ENCODE measurements at regions not wholly inside any gene's neighbourhood (a gene's known extent, or its start where the extent isn't known, plus 50 kb on each side); places are given as distances from the start of the nearest gene placed in this dataset.

DNA sequence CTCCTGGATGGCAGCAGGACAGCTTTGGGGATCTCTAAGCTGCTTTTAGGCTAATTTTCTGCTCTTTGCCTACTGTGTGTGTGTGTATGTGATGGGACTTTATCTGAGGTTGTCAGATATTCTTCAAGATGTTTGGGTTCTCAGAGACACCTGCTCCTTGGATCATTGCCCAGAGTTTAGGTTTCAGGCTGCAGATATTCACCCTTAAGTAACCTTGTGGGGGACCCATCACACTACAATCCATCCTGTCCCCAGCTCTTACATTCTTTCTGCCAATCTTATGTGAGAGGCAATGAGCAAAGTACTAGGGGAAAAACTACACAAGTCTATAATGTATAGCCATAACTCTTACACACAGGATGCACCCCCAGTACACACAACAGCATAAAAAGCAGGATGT, 263.0 kb upstream of the ZWINT start:
- Mint-ChIP-seq H3K27ac (no peak overlapping the region), H3K36me3 (no peaks in the 10 kb centered on the region), H3K9me3 (peaks cover 0 to 10% (median 0%) of the 10 kb centered on the region in 9 donors), H3K4me3 (no peak overlapping the region), H3K4me1 (peaks cover 0 to 14% (median 3%) of the 10 kb centered on the region in 4 donors), H3K27me3 (no peaks in the 10 kb centered on the region)
- ATAC-seq (no peak), DNase-seq (no peak)
- POLR2A ChIA-PET: no interaction called here

DNA sequence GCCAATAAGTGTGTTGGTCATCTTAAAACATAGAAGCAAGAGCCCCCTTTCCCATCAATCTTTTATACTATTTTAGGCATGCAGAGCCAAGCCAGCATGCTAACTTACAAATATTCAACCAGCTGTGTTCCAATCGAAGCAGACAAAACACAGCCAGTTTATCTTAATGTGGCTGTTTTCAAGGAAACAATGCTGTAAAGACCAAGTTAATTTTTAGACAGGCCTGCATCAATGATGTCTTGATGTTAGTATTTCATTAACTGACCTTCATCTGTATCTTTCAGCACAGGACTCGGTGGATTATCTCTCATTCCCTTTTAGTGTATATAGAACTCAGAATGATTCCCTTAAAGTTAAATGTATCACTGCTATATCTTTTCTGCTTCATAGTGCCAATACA, 262.0 kb upstream of the ZWINT start:
- DNase-seq (no peak), ATAC-seq (no peak)
- H3K27me3 Mint-ChIP-seq: no peaks in the 10 kb centered on the region
- H3K9me3 Mint-ChIP-seq: peaks cover 0 to 10% (median 0%) of the 10 kb centered on the region in 9 donors
- H3K4me1 Mint-ChIP-seq: peaks cover 0 to 14% (median 3%) of the 10 kb centered on the region in 4 donors
- H3K4me3 Mint-ChIP-seq: peak overlapping the region in 1 of 10 donors; percentile 13
- no peaks in the 10 kb centered on the region for H3K36me3 Mint-ChIP-seq
- no peak overlapping the region for H3K27ac Mint-ChIP-seq
- POLR2A ChIA-PET: no interaction called here

DNA sequence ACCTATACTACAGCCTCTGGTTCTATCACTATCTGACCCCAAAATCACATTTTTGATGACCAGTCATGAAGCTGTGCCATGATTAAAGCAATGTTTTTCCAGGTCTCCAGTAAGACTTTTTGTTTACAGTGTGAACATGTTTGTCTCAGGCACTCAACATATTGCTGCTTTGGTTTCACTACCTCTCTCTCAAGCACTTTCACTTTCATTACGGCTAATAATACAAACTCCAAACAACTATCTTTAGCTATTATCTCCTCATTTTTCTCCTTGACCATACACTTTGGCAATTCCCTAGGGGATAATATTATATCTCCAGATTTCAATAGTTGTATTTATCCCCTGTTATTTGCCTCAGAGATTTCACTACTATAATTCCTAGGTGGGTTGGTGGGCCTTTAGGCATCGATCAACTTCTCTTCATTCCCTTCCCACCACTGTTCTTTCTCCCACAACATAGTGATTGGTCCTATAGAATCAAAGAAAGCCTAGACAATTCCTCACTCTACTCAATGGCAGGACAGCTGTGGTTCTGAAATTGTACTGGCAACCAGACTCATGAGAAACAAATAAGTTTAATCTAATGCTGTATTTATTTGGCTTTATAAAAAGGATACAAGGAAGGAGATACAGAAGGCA, 261.4 kb upstream of the ZWINT start:
- no peaks in the 10 kb centered on the region for H3K27me3 Mint-ChIP-seq
- POLR2A ChIA-PET: no interaction called here
- no peaks in the 10 kb centered on the region for H3K36me3 Mint-ChIP-seq
- DNase-seq (no peak), ATAC-seq (no peak)
- peak overlapping the region in 1 of 10 donors; percentile 59 for H3K27ac Mint-ChIP-seq
- peaks cover 0 to 10% (median 0%) of the 10 kb centered on the region in 9 donors for H3K9me3 Mint-ChIP-seq
- H3K4me3 Mint-ChIP-seq: peak overlapping the region in 8 of 10 donors; percentile 4 to 52 (median 40)
- H3K4me1 Mint-ChIP-seq: peaks cover 0 to 14% (median 3%) of the 10 kb centered on the region in 4 donors

DNA sequence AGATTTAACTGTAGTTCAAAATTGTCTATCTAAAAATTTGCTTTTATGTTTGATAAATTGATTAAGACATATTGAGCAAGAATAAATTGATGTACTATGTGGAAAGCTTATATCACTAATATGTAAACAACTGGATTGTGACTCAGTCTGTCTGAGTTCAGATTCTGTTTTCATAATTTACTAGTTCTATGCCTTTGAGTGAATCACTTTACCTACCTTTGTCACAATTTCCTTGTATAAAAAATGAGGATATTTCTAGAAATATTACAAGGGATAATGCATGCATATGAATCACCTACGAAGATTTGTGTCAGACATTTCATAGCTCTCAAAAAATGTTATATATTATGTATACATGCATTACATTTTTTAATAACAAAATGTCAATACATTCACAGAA, 245.1 kb upstream of the ZWINT start:
- Mint-ChIP-seq H3K4me3 (no peak overlapping the region), H3K9me3 (peaks cover 0 to 7% (median 1%) of the 10 kb centered on the region in 9 donors), H3K36me3 (no peaks in the 10 kb centered on the region), H3K27ac (no peak overlapping the region), H3K27me3 (no peaks in the 10 kb centered on the region), H3K4me1 (no peaks in the 10 kb centered on the region)
- POLR2A ChIA-PET: no interaction called here
- ATAC-seq (no peak), DNase-seq (no peak)

DNA sequence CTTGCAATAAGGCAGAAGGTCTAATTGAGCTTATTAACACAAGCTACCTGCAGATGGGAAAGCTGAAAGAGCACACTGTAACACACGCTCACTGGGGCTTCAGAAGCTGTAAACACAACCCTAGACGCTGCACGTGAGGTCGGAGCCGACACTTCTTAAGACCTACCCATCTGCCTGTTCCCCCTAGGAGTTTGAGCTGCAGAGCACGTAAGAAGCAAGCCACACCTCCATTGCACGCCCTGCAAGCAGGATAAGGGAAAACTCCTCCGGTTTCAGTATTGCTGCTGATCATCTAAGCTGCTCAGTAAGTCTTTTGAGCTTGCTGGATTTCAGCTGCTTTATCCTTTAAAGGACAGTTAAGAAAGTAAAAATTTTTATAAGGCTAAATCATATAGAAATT, 244.0 kb upstream of the ZWINT start:
- no peak overlapping the region for H3K4me3 Mint-ChIP-seq
- H3K27me3 Mint-ChIP-seq: no peaks in the 10 kb centered on the region
- H3K4me1 Mint-ChIP-seq: no peaks in the 10 kb centered on the region
- ATAC-seq (no peak), DNase-seq (no peak)
- POLR2A ChIA-PET: no interaction called here
- no peak overlapping the region for H3K27ac Mint-ChIP-seq
- H3K36me3 Mint-ChIP-seq: no peaks in the 10 kb centered on the region
- peaks cover 0 to 7% (median 1%) of the 10 kb centered on the region in 9 donors for H3K9me3 Mint-ChIP-seq

DNA sequence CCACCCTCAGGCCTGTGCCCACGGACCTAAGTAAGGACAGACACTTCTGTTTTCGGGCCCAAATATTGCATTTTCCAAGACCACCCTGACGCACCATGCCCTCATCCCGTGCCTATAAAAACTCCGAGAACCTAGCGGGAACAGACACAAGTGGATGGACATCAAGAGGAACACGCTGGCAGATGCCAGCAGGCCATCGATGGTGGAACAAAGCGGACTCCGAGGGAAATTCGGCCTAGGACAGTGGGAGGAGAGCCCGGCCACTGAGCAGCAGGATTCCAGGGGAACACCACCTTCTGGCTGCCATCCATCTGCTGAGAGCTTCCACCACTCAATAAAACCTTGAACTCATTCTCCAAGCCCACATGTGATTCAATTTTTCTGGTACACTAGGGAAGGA, 243.6 kb upstream of the ZWINT start:
- H3K36me3 Mint-ChIP-seq: no peaks in the 10 kb centered on the region
- H3K4me3 Mint-ChIP-seq: no peak overlapping the region
- H3K9me3 Mint-ChIP-seq: peaks cover 0 to 7% (median 0%) of the 10 kb centered on the region in 9 donors
- H3K27ac Mint-ChIP-seq: no peak overlapping the region
- no peaks in the 10 kb centered on the region for H3K27me3 Mint-ChIP-seq
- no peaks in the 10 kb centered on the region for H3K4me1 Mint-ChIP-seq
- ATAC-seq: no peak
- POLR2A ChIA-PET: no interaction called here
- no peak for DNase-seq

DNA sequence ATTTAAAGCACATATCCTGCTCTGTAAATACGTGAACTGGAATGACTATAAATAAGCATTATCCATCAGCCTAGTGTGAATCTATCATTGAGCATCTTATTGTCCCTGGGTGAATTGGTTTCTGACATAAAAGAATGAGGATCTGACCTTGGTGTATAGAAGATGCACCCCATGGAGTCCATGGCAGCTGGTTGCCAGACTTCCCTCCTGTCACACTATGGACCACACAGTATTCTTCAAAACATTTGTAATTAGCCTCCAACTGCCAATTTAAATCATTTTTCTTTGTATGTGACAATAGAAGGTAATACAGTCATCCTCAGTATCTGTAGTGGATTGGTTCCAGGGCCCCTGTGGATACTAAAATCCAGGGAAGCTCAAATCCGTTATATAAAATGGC, 238.1 kb upstream of the ZWINT start:
- ATAC-seq: no peak
- POLR2A ChIA-PET: no interaction called here
- Mint-ChIP-seq H3K27me3 (no peaks in the 10 kb centered on the region), H3K27ac (no peak overlapping the region), H3K9me3 (peaks cover 0 to 18% (median 2%) of the 10 kb centered on the region in 9 donors), H3K4me3 (no peak overlapping the region), H3K36me3 (no peaks in the 10 kb centered on the region), H3K4me1 (no peaks in the 10 kb centered on the region)
- DNase-seq: no peak

DNA sequence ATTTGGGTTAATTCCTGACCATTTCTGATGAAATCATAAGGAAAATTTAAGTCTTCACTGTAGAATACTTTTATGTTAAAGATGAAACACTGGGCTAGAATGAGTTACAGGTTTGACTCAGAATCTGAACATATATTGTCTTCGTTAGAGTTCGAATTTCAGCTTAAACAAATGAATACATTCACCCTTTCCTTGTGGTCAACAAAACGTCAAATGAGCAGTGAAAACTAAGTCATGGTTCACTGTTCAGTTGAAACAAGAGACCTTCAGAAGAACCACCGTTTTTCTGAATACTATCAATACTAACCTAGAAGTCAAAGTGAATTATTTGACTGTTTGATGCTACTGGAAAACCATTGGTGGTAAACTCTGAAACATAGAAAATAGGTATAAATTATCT, 235.2 kb upstream of the ZWINT start:
- H3K4me1 Mint-ChIP-seq: no peaks in the 10 kb centered on the region
- no peaks in the 10 kb centered on the region for H3K36me3 Mint-ChIP-seq
- DNase-seq (no peak), ATAC-seq (no peak)
- H3K4me3 Mint-ChIP-seq: no peak overlapping the region
- POLR2A ChIA-PET: no interaction called here
- no peak overlapping the region for H3K27ac Mint-ChIP-seq
- H3K27me3 Mint-ChIP-seq: no peaks in the 10 kb centered on the region
- H3K9me3 Mint-ChIP-seq: peaks cover 0 to 11% (median 2%) of the 10 kb centered on the region in 9 donors

DNA sequence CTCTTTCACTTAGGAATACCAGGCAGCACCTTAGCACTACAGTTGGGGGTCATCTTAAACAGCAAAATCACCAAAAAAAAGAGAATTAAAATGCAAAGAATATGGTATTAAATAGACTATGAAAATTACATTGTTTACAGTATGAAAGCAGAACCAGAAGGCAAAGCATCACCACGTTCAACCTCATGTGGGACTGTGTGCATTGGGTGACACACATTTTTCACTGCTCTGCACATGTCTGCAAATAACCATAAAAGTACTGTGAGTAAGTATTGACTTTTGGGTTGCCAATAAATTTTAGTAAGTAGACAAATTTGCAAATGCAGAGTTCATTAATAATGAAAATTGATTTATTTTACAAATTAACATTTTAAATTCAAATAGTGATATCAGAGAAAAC, 232.1 kb upstream of the ZWINT start:
- POLR2A ChIA-PET: no interaction called here
- H3K36me3 Mint-ChIP-seq: no peaks in the 10 kb centered on the region
- no peaks in the 10 kb centered on the region for H3K4me1 Mint-ChIP-seq
- no peak for DNase-seq
- no peak overlapping the region for H3K27ac Mint-ChIP-seq
- peaks cover 0 to 14% (median 0%) of the 10 kb centered on the region in 9 donors for H3K9me3 Mint-ChIP-seq
- no peak overlapping the region for H3K4me3 Mint-ChIP-seq
- ATAC-seq: no peak
- H3K27me3 Mint-ChIP-seq: no peaks in the 10 kb centered on the region

DNA sequence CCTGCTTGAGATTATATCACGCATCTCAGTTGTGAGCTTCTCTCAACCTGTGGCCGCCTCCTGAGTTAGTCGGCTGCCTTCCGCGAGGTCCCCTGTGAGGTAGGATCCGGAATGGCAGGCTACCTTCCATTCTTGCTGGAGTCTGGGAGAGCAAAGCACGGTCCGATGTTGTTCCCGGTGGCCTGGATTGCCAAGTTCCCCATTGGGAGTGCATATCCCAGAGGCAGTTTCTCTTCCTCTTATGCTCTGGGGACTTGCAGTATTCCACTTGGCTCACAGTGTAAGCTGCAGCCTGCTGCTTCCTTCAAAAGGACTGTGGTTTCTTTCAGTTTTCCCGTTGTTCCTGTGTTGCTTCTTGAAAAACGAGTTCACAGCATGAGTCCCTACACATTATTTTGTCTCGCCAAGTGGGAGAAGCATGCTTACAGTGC, 225.4 kb upstream of the ZWINT start:
- Mint-ChIP-seq H3K27ac (no peak overlapping the region), H3K27me3 (no peaks in the 10 kb centered on the region), H3K4me1 (no peaks in the 10 kb centered on the region), H3K9me3 (peaks cover 0 to 4% (median 0%) of the 10 kb centered on the region in 9 donors), H3K4me3 (no peak overlapping the region), H3K36me3 (no peaks in the 10 kb centered on the region)
- POLR2A ChIA-PET: no interaction called here
- no peak for DNase-seq
- ATAC-seq: no peak

DNA sequence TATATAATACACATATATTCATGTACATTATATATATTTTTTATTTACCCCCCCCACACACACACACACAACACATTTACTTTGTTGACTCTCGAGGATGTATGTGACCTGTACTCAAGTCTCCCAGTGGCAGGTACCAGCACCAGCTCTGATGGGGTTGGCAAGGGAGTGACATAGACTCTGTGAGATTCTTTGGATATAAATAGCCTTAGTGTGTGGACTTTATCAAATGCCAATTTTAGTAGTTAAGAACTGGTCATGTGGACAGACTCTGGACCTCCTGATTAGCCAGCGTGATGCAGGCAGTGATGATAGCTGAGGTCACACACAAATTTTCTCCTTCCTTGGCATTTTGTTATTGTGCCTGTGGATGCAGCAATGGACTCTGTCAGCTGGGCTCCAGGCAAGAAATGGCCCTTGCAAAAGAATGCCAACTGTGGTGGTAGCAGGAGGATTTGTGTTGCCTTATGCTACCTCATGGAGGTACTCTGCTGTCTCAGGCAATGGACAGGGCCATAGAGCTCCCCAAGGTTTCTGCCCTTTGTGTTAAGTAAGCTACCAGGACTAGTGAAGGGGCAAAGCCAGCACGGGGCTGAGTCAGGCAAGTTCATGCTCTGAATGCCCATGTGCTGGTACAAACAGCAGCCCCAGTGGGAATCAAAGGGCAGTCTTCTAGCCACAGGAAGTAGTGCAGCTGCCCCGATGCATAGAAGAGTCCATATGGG, 224.6 kb upstream of the ZWINT start:
- ATAC-seq (no peak), DNase-seq (no peak)
- no peaks in the 10 kb centered on the region for H3K4me1 Mint-ChIP-seq
- POLR2A ChIA-PET: no interaction called here
- no peak overlapping the region for H3K4me3 Mint-ChIP-seq
- H3K27ac Mint-ChIP-seq: no peak overlapping the region
- no peaks in the 10 kb centered on the region for H3K27me3 Mint-ChIP-seq
- peaks cover 0 to 8% (median 0%) of the 10 kb centered on the region in 9 donors for H3K9me3 Mint-ChIP-seq
- H3K36me3 Mint-ChIP-seq: no peaks in the 10 kb centered on the region

DNA sequence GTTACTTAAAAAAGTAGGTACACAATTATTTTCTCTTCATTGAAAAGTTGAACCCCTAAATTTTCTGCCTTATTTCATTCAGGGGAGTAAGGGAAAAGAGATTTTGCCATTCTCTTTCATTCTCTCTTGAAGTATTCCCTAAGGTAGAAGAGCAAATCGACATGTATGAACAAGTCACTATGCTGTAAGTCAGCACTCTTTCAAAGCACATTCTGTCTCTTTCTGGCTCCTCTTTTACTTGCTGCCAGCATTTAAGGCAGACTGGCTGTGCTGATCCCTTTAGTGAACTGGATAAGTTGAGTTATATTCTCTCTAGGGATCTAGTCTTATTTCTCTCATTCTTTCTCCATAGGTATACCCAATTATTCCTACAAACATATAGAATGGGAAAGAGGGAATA, 222.3 kb upstream of the ZWINT start:
- DNase-seq: no peak
- Mint-ChIP-seq H3K27me3 (no peaks in the 10 kb centered on the region), H3K27ac (no peak overlapping the region), H3K4me3 (no peak overlapping the region), H3K4me1 (no peaks in the 10 kb centered on the region), H3K9me3 (peaks cover 0 to 10% (median 0%) of the 10 kb centered on the region in 9 donors), H3K36me3 (no peaks in the 10 kb centered on the region)
- POLR2A ChIA-PET: no interaction called here
- no peak for ATAC-seq

DNA sequence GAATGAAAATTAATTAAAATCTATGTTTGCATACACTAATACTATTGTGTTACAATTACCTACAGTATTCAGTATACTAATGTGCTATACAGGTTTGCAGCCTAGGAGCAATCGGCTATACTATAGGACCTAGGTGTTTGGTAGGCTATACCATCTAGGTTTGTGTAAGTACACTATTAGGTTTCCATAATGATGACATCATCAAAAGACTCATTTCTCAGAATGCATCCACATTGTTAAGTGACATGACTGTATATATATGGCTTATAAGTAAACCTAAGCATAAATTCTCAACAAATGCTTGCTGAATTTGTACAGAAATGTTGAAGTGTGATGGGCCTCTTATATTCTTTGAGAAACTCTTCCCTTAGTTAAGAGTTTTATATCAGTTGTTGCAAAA, 206.5 kb upstream of the ZWINT start:
- H3K4me3 Mint-ChIP-seq: no peak overlapping the region
- ATAC-seq (no peak), DNase-seq (no peak)
- no peak overlapping the region for H3K27ac Mint-ChIP-seq
- POLR2A ChIA-PET: no interaction called here
- H3K27me3 Mint-ChIP-seq: no peaks in the 10 kb centered on the region
- H3K4me1 Mint-ChIP-seq: no peaks in the 10 kb centered on the region
- peaks cover 0 to 34% (median 17%) of the 10 kb centered on the region in 9 donors for H3K9me3 Mint-ChIP-seq
- peaks cover 0 to 7% (median 0%) of the 10 kb centered on the region in 3 donors for H3K36me3 Mint-ChIP-seq

DNA sequence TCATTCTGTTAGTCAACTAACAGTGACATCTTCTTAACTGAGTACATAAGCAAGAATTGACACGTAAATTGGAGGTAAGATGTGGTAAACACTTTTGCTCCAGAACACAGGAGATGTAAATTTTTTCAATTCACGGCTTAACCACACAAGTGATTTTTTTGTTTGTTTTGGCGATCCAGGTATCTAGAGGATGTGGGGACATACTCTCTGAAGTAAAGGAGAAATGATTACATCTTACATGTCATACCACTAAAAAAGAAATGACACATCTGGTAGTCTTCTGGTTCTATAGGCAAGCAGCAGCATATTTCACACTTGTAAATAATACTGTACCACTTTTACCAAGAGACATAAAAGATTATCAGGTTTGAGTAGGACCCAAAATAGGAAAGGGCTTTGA, 200.3 kb upstream of the ZWINT start:
- H3K9me3 Mint-ChIP-seq: peaks cover 0 to 9% (median 2%) of the 10 kb centered on the region in 9 donors
- POLR2A ChIA-PET: no interaction called here
- no peak overlapping the region for H3K27ac Mint-ChIP-seq
- H3K4me1 Mint-ChIP-seq: no peaks in the 10 kb centered on the region
- no peak overlapping the region for H3K4me3 Mint-ChIP-seq
- ATAC-seq: no peak
- no peak for DNase-seq
- H3K27me3 Mint-ChIP-seq: no peaks in the 10 kb centered on the region
- H3K36me3 Mint-ChIP-seq: no peaks in the 10 kb centered on the region
